DOHH2 (cell line): ENCODE measurements at regions not wholly inside any gene's neighbourhood (a gene's known extent, or its start where the extent isn't known, plus 50 kb on each side); places are given as distances from the start of the nearest gene placed in this dataset.

ENCODE experiments used
- H3F3A ChIP-seq: fragments of 200-600 bp; sonication (generic), shearing (Covaris generic); 2 replicates; pipeline ENCODE4 v1.6.0; 2016; ENCODE audit warnings: antibody characterized with exemption, mild to moderate bottlenecking; ENCODE audit not compliant: control insufficient read depth, insufficient read depth
- H3K27ac ChIP-seq: fragments of 200-600 bp; sonication (generic); 2 replicates; pipeline ENCODE4 v1.5.1; 2014; ENCODE audit warnings: low read depth, mild to moderate bottlenecking, low read length, moderate library complexity
- H3K27me3 ChIP-seq: fragments of 200-600 bp; sonication (generic); 2 replicates; pipeline ENCODE4 v1.6.1; 2014; ENCODE audit warnings: mild to moderate bottlenecking, low read length, mixed read lengths; ENCODE audit not compliant: control insufficient read depth
- H3K36me3 ChIP-seq: fragments of 200-600 bp; sonication (generic); 2 replicates; pipeline ENCODE4 v1.6.1; 2014; ENCODE audit warnings: mild to moderate bottlenecking, low read length, moderate library complexity, mixed read lengths; ENCODE audit not compliant: control insufficient read depth
- H3K4me1 ChIP-seq: fragments of 200-600 bp; sonication (generic); 2 replicates; pipeline ENCODE4 v1.6.1; 2014; ENCODE audit warnings: mild to moderate bottlenecking, low read length, mixed read lengths; ENCODE audit not compliant: control insufficient read depth
- H3K4me2 ChIP-seq: fragments of 200-600 bp; sonication (generic); 2 replicates; pipeline ENCODE4 v1.6.0; 2014; ENCODE audit warnings: mild to moderate bottlenecking, low read length, moderate library complexity
- H3K4me3 ChIP-seq: fragments of 200-600 bp; sonication (generic); 2 replicates; pipeline ENCODE4 v1.5.1; 2014; ENCODE audit warnings: mild to moderate bottlenecking, low read length, mixed read lengths
- H3K79me2 ChIP-seq: fragments of 200-600 bp; sonication (generic); 2 replicates; pipeline ENCODE4 v1.6.1; 2014; ENCODE audit warnings: mild to moderate bottlenecking, low read length, mixed read lengths; ENCODE audit not compliant: control insufficient read depth
- H3K9me2 ChIP-seq: fragments of 200-600 bp; sonication (generic); replicated peaks from 2 replicates; pipeline ENCODE4 v1.6.1; 2014; ENCODE audit warnings: mild to moderate bottlenecking, low read length, mixed read lengths; ENCODE audit not compliant: control insufficient read depth
- H3K9me3 ChIP-seq: fragments of 200-600 bp; sonication (generic); 2 replicates; pipeline ENCODE4 v1.6.1; 2014; ENCODE audit warnings: antibody characterized with exemption, low read length, mixed read lengths; ENCODE audit not compliant: control insufficient read depth, insufficient read depth
- H4K20me1 ChIP-seq: fragments of 200-600 bp; sonication (generic); 2 replicates; pipeline ENCODE4 v1.6.0; 2014; ENCODE audit warnings: low read depth, mild to moderate bottlenecking, antibody characterized with exemption, low read length, moderate library complexity; ENCODE audit not compliant: control insufficient read depth, insufficient read depth
- CTCF ChIP-seq: fragments of 200-600 bp; sonication (generic); IDR thresholded peaks from one replicate; pipeline ENCODE4 v1.5.1; 2014; ENCODE audit warnings: antibody characterized with exemption, mild to moderate bottlenecking, low read depth, low read length; ENCODE audit not compliant: poor library complexity, severe bottlenecking
- EZH2phosphoT487 ChIP-seq: fragments of 200-600 bp; sonication (generic); IDR thresholded peaks from 2 replicates; pipeline ENCODE4 v1.6.1; 2017; ENCODE audit warnings: borderline replicate concordance, mild to moderate bottlenecking, antibody characterized with exemption, low read length, moderate library complexity, mixed read lengths

- H4K20me1 ChIP-seq: no peaks in the 10 kb centered on the region
- H3K79me2 ChIP-seq: no peaks in the 10 kb centered on the region
These were observed 730.7 kb upstream of the ALCAM start for GRCh38 chr3:104635872-104636580.

GRCh38 chr3:104642827-104643226 is 723.9 kb upstream of the ALCAM start:
- TF ChIP-seq CTCF (no peak), EZH2phosphoT487 (no peak)
- Histone ChIP-seq H3K36me3 (no peaks in the 10 kb centered on the region), H3K79me2 (no peaks in the 10 kb centered on the region), H4K20me1 (no peaks in the 10 kb centered on the region), H3F3A (no peaks in the 10 kb centered on the region), H3K4me2 (no peak overlapping the region), H3K9me3 (no peaks in the 10 kb centered on the region), H3K27me3 (no peaks in the 10 kb centered on the region), H3K4me3 (no peak overlapping the region), H3K27ac (no peak overlapping the region), H3K4me1 (no peaks in the 10 kb centered on the region), H3K9me2 (no peaks in the 10 kb centered on the region)

More at GRCh38 chr3:104635872-104636580, 730.7 kb upstream of the ALCAM start:
- Histone ChIP-seq H3K27ac (no peak overlapping the region), H3K9me2 (no peaks in the 10 kb centered on the region), H3K4me1 (no peaks in the 10 kb centered on the region), H3K27me3 (no peaks in the 10 kb centered on the region), H3F3A (no peaks in the 10 kb centered on the region), H3K9me3 (peaks cover 6% of the 10 kb centered on the region), H3K4me3 (no peak overlapping the region), H3K36me3 (no peaks in the 10 kb centered on the region), H3K4me2 (no peak overlapping the region)
- TF ChIP-seq CTCF: no peak
- no peak for TF ChIP-seq EZH2phosphoT487

GRCh38 chr3:104646196-104646595 is 720.5 kb upstream of the ALCAM start:
- Histone ChIP-seq H3K9me3 (no peaks in the 10 kb centered on the region), H3K4me2 (no peak overlapping the region)
- TF ChIP-seq EZH2phosphoT487: no peak
- no peak for TF ChIP-seq CTCF

More at GRCh38 chr3:104646196-104646595, 720.5 kb upstream of the ALCAM start:
- no peaks in the 10 kb centered on the region for H3K9me2 ChIP-seq
- no peak overlapping the region for H3K27ac ChIP-seq
- no peaks in the 10 kb centered on the region for H3K79me2 ChIP-seq
- H3K27me3 ChIP-seq: no peaks in the 10 kb centered on the region
- no peaks in the 10 kb centered on the region for H4K20me1 ChIP-seq
- no peaks in the 10 kb centered on the region for H3K4me1 ChIP-seq
- H3F3A ChIP-seq: no peaks in the 10 kb centered on the region
- H3K4me3 ChIP-seq: no peak overlapping the region
- H3K36me3 ChIP-seq: no peaks in the 10 kb centered on the region
